WTC11 (cell line): ENCODE measurements at regions not wholly inside any gene's neighbourhood (a gene's known extent, or its start where the extent isn't known, plus 50 kb on each side); places are given as distances from the start of the nearest gene placed in this dataset.

Experiments used
- ATAC-seq: fragments of 200-7000 bp; cut with Tn5 transposase; 2 replicates; pipeline ENCODE4 v1.10.0; 2021; ENCODE audit warnings: mild to moderate bottlenecking, moderate library complexity
- CTCF ChIA-PET: fragments of 300-600 bp; sonication (Branson Sonifier 250); formaldehyde crosslinking; loops from one replicate; lab custom pipeline; 2021; ENCODE audit warnings: antibody characterized with exemption; lab: Charles Lee
- POLR2A ChIA-PET: fragments of 350-600 bp; sonication (Branson Sonifier 250); formaldehyde crosslinking; loops from one replicate; lab custom pipeline; 2021; ENCODE audit warnings: antibody characterized with exemption; lab: Charles Lee
- DNase-seq: peaks from one replicate; pipeline ENCODE4 v3.0.0; 2021; ENCODE audit warnings: low spot score
- H3K27ac Mint-ChIP-seq: 2 replicates; pipeline ENCODE4 v1.8.0; 2021; ENCODE audit warnings: mixed read lengths
- H3K27me3 Mint-ChIP-seq: 2 replicates; pipeline ENCODE4 v1.8.0; 2021; ENCODE audit warnings: low read depth, mild to moderate bottlenecking, moderate library complexity, mixed read lengths
- H3K36me3 Mint-ChIP-seq: 2 replicates; pipeline ENCODE4 v1.8.0; 2021; ENCODE audit warnings: mixed read lengths
- H3K4me1 Mint-ChIP-seq: 2 replicates; pipeline ENCODE4 v1.8.0; 2022; ENCODE audit warnings: mixed read lengths
- H3K4me3 Mint-ChIP-seq: 2 replicates; pipeline ENCODE4 v1.8.0; 2021; ENCODE audit warnings: mild to moderate bottlenecking, moderate library complexity, mixed read lengths
- H3K9me3 Mint-ChIP-seq: 2 replicates; pipeline ENCODE4 v1.8.0; 2021; ENCODE audit warnings: mixed read lengths
- ATF1 ChIP-seq: sonication (generic); formaldehyde crosslinking; IDR thresholded peaks from 2 replicates; pipeline ENCODE4 v1.8.1; 2023; ENCODE audit warnings: mild to moderate bottlenecking, moderate library complexity, missing genetic modification reagents
- ETV6 ChIP-seq: sonication (generic); formaldehyde crosslinking; IDR thresholded peaks from 2 replicates; pipeline ENCODE4 v1.8.1; 2022; ENCODE audit warnings: mild to moderate bottlenecking, missing genetic modification reagents
- FOXP1 ChIP-seq: sonication (generic); formaldehyde crosslinking; IDR thresholded peaks from 2 replicates; pipeline ENCODE4 v1.8.0; 2022; ENCODE audit warnings: missing genetic modification reagents, mild to moderate bottlenecking, moderate library complexity, borderline replicate concordance
- FOXP4 ChIP-seq: sonication (generic); formaldehyde crosslinking; IDR thresholded peaks from 2 replicates; pipeline ENCODE4 v1.8.0; 2022; ENCODE audit warnings: mild to moderate bottlenecking, missing genetic modification reagents
- GABPB1 ChIP-seq: sonication (generic); formaldehyde crosslinking; IDR thresholded peaks from 2 replicates; pipeline ENCODE4 v1.8.1; 2023; ENCODE audit warnings: mild to moderate bottlenecking, missing genetic modification reagents
- GTF2I ChIP-seq: fragments of 250-450 bp; sonication (Bioruptor Pico); conservative IDR thresholded peaks from 2 replicates; pipeline ENCODE4 v1.4.0; 2021; ENCODE audit warnings: mild to moderate bottlenecking
- IRF2 ChIP-seq: sonication (generic); formaldehyde crosslinking; IDR thresholded peaks from 2 replicates; pipeline ENCODE4 v1.8.0; 2022; ENCODE audit warnings: low read depth, missing genetic modification reagents, borderline replicate concordance
- JUN ChIP-seq: sonication (generic); formaldehyde crosslinking; IDR thresholded peaks from 2 replicates; pipeline ENCODE4 v1.8.0; 2023; ENCODE audit warnings: mild to moderate bottlenecking, missing genetic modification reagents
- KAT7 ChIP-seq: sonication (generic); formaldehyde crosslinking; IDR thresholded peaks from 2 replicates; pipeline ENCODE4 v1.8.1; 2023; ENCODE audit warnings: missing genetic modification reagents, mild to moderate bottlenecking, borderline replicate concordance
- MXD4 ChIP-seq: fragments of 250-450 bp; sonication (Bioruptor Pico); IDR thresholded peaks from 2 replicates; pipeline ENCODE4 v1.8.0; 2021; ENCODE audit warnings: mild to moderate bottlenecking, moderate library complexity, borderline replicate concordance
- MYBL2 ChIP-seq: sonication (generic); formaldehyde crosslinking; IDR thresholded peaks from 2 replicates; pipeline ENCODE4 v1.8.1; 2023; ENCODE audit warnings: mild to moderate bottlenecking, moderate library complexity, missing genetic modification reagents
- SMAD3 ChIP-seq: sonication (generic); formaldehyde crosslinking; IDR thresholded peaks from 2 replicates; pipeline ENCODE4 v1.8.0; 2022; ENCODE audit warnings: missing genetic modification reagents, mild to moderate bottlenecking, borderline replicate concordance
- SMAD4 ChIP-seq: sonication (generic); formaldehyde crosslinking; IDR thresholded peaks from 2 replicates; pipeline ENCODE4 v1.8.0; 2022; ENCODE audit warnings: mild to moderate bottlenecking, missing genetic modification reagents
- STAT6 ChIP-seq: sonication (generic); formaldehyde crosslinking; conservative IDR thresholded peaks from 2 replicates; pipeline ENCODE4 v1.8.1; 2023; ENCODE audit warnings: mild to moderate bottlenecking, low read depth, missing genetic modification reagents, moderate library complexity
- TEAD1 ChIP-seq: sonication (generic); formaldehyde crosslinking; IDR thresholded peaks from 2 replicates; pipeline ENCODE4 v1.8.0; 2022; ENCODE audit warnings: mild to moderate bottlenecking, missing genetic modification reagents
- TEAD4 ChIP-seq: sonication (generic); formaldehyde crosslinking; IDR thresholded peaks from 2 replicates; pipeline ENCODE4 v1.8.0; 2022; ENCODE audit warnings: mild to moderate bottlenecking, missing genetic modification reagents
- TP53 ChIP-seq: sonication (generic); formaldehyde crosslinking; IDR thresholded peaks from 2 replicates; pipeline ENCODE4 v1.8.1; 2023; ENCODE audit warnings: mild to moderate bottlenecking, missing genetic modification reagents
- ZBTB21 ChIP-seq: sonication (generic); formaldehyde crosslinking; IDR thresholded peaks from 2 replicates; pipeline ENCODE4 v1.8.1; 2023; ENCODE audit warnings: mild to moderate bottlenecking, missing genetic modification reagents, borderline replicate concordance
- ZNF138 ChIP-seq: sonication (generic); formaldehyde crosslinking; conservative IDR thresholded peaks from 2 replicates; pipeline ENCODE4 v1.8.1; 2022; ENCODE audit warnings: mild to moderate bottlenecking, moderate library complexity, missing genetic modification reagents
- ZNF219 ChIP-seq: sonication (generic); formaldehyde crosslinking; IDR thresholded peaks from 2 replicates; pipeline ENCODE4 v1.8.0; 2023; ENCODE audit warnings: missing genetic modification reagents, mild to moderate bottlenecking, borderline replicate concordance
- TF ChIP-seq, protein P1 (sequence below): sonication (generic); formaldehyde crosslinking; IDR thresholded peaks from 2 replicates; pipeline ENCODE4 v1.8.0; 2023; ENCODE audit warnings: missing genetic modification reagents
- TF ChIP-seq, protein P2 (sequence below): fragments of 250-450 bp; sonication (Bioruptor Pico); IDR thresholded peaks from 2 replicates; pipeline ENCODE4 v1.9.0; 2021; ENCODE audit warnings: mild to moderate bottlenecking
- TF ChIP-seq, protein P3 (sequence below): sonication (generic); formaldehyde crosslinking; IDR thresholded peaks from 2 replicates; pipeline ENCODE4 v1.8.0; 2023; ENCODE audit warnings: missing genetic modification reagents, mild to moderate bottlenecking, borderline replicate concordance

- Mint-ChIP-seq H3K9me3 (peaks cover 5% of the 10 kb centered on the region; the same call in 1 of the 2 replicates), H3K27me3 (no peaks in the 10 kb centered on the region), H3K36me3 (no peaks in the 10 kb centered on the region; the same call in 1 of the 2 replicates), H3K4me1 (peaks cover 21% of the 10 kb centered on the region), H3K4me3 (no peak overlapping the region), H3K27ac (no peak overlapping the region)
- POLR2A ChIA-PET = no interaction called here
- DNase-seq = no peak
- peak; percentile 46 for ATAC-seq
- CTCF ChIA-PET = no interaction called here
- no peak for TF ChIP-seq TP53 (CRISPR knock-in tag)
- no peak for TF ChIP-seq IRF2 (CRISPR knock-in tag)
- no peak for TF ChIP-seq JUN (CRISPR knock-in tag)
- no peak for TF ChIP-seq MXD4
- TF ChIP-seq, protein P1, sequence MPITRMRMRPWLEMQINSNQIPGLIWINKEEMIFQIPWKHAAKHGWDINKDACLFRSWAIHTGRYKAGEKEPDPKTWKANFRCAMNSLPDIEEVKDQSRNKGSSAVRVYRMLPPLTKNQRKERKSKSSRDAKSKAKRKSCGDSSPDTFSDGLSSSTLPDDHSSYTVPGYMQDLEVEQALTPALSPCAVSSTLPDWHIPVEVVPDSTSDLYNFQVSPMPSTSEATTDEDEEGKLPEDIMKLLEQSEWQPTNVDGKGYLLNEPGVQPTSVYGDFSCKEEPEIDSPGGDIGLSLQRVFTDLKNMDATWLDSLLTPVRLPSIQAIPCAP (CRISPR knock-in tag) = no peak
- no peak for TF ChIP-seq SMAD4 (CRISPR knock-in tag)
- TF ChIP-seq ETV6 (CRISPR knock-in tag) = no peak
- no peak for TF ChIP-seq TEAD1 (CRISPR knock-in tag)
- no peak for TF ChIP-seq MYBL2 (CRISPR knock-in tag)
- TF ChIP-seq TEAD4 (CRISPR knock-in tag) = no peak
- no peak for TF ChIP-seq GTF2I (CRISPR knock-in tag)
- TF ChIP-seq STAT6 (CRISPR knock-in tag) = no peak
Observed at GRCh38 chr2:79453918-79454317, 58.9 kb upstream of the CTNNA2 start.

- CTCF ChIA-PET = no interaction called here
- TF ChIP-seq FOXP1 = no peak
- no peak for TF ChIP-seq ZNF138 (CRISPR knock-in tag)
- TF ChIP-seq, protein P2, sequence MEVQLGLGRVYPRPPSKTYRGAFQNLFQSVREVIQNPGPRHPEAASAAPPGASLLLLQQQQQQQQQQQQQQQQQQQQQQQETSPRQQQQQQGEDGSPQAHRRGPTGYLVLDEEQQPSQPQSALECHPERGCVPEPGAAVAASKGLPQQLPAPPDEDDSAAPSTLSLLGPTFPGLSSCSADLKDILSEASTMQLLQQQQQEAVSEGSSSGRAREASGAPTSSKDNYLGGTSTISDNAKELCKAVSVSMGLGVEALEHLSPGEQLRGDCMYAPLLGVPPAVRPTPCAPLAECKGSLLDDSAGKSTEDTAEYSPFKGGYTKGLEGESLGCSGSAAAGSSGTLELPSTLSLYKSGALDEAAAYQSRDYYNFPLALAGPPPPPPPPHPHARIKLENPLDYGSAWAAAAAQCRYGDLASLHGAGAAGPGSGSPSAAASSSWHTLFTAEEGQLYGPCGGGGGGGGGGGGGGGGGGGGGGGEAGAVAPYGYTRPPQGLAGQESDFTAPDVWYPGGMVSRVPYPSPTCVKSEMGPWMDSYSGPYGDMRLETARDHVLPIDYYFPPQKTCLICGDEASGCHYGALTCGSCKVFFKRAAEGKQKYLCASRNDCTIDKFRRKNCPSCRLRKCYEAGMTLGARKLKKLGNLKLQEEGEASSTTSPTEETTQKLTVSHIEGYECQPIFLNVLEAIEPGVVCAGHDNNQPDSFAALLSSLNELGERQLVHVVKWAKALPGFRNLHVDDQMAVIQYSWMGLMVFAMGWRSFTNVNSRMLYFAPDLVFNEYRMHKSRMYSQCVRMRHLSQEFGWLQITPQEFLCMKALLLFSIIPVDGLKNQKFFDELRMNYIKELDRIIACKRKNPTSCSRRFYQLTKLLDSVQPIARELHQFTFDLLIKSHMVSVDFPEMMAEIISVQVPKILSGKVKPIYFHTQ (CRISPR knock-in tag) = no peak
- no peak for TF ChIP-seq ZNF219
- no peak for TF ChIP-seq IRF2 (CRISPR knock-in tag)
- TF ChIP-seq ZBTB21 = no peak
- TF ChIP-seq ATF1 (CRISPR knock-in tag) = no peak
- TF ChIP-seq SMAD3 (CRISPR knock-in tag) = no peak
- no peak for TF ChIP-seq FOXP4 (CRISPR knock-in tag)
- TF ChIP-seq, protein P1 (CRISPR knock-in tag) = no peak
- TF ChIP-seq, protein P3, sequence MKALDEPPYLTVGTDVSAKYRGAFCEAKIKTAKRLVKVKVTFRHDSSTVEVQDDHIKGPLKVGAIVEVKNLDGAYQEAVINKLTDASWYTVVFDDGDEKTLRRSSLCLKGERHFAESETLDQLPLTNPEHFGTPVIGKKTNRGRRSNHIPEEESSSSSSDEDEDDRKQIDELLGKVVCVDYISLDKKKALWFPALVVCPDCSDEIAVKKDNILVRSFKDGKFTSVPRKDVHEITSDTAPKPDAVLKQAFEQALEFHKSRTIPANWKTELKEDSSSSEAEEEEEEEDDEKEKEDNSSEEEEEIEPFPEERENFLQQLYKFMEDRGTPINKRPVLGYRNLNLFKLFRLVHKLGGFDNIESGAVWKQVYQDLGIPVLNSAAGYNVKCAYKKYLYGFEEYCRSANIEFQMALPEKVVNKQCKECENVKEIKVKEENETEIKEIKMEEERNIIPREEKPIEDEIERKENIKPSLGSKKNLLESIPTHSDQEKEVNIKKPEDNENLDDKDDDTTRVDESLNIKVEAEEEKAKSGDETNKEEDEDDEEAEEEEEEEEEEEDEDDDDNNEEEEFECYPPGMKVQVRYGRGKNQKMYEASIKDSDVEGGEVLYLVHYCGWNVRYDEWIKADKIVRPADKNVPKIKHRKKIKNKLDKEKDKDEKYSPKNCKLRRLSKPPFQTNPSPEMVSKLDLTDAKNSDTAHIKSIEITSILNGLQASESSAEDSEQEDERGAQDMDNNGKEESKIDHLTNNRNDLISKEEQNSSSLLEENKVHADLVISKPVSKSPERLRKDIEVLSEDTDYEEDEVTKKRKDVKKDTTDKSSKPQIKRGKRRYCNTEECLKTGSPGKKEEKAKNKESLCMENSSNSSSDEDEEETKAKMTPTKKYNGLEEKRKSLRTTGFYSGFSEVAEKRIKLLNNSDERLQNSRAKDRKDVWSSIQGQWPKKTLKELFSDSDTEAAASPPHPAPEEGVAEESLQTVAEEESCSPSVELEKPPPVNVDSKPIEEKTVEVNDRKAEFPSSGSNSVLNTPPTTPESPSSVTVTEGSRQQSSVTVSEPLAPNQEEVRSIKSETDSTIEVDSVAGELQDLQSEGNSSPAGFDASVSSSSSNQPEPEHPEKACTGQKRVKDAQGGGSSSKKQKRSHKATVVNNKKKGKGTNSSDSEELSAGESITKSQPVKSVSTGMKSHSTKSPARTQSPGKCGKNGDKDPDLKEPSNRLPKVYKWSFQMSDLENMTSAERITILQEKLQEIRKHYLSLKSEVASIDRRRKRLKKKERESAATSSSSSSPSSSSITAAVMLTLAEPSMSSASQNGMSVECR (CRISPR knock-in tag) = no peak
- no peak for TF ChIP-seq KAT7 (CRISPR knock-in tag)
- no peak for TF ChIP-seq GABPB1
- TF ChIP-seq MXD4 = no peak
Observed at GRCh38 chr2:79452651-79453050, 60.2 kb upstream of the CTNNA2 start.

More at GRCh38 chr2:79452651-79453050, 60.2 kb upstream of the CTNNA2 start:
- Mint-ChIP-seq H3K36me3 (no peaks in the 10 kb centered on the region; the same call in 1 of the 2 replicates), H3K4me1 (peaks cover 30% of the 10 kb centered on the region), H3K9me3 (peaks cover 5% of the 10 kb centered on the region; the same call in 1 of the 2 replicates), H3K27me3 (no peaks in the 10 kb centered on the region), H3K27ac (no peak overlapping the region), H3K4me3 (no peak overlapping the region)
- ATAC-seq (no peak), DNase-seq (no peak)
- POLR2A ChIA-PET = no interaction called here
